ENCODE measurements at regions not wholly inside any gene's neighbourhood (a gene's known extent, or its start where the extent isn't known, plus 50 kb on each side); places are given as distances from the start of the nearest gene placed in this dataset.
A peak's percentile ranks its signal among the peaks of the same experiment; 100 is the strongest.

DNA sequence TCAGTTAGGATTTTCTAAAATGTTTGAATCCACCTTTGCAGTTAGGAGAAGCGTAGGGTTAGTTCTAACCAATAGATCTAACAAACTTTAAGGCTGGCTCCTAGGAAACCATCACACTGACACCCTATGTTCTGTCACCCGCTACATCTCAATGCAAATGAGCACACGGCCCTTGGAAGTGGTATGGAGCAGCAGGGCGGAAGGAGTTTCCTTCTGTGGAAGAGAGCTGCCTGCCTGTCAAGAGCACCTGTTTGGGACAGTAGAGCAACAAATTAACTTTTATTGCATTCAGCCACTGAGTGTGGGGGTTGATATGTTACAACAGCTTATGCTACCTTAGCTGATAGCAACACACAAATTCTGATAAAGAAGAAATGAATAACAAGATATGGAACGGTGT is 306.9 kb upstream of the RAB6C start:
- DNase-seq, result peak; percentile 5

DNA sequence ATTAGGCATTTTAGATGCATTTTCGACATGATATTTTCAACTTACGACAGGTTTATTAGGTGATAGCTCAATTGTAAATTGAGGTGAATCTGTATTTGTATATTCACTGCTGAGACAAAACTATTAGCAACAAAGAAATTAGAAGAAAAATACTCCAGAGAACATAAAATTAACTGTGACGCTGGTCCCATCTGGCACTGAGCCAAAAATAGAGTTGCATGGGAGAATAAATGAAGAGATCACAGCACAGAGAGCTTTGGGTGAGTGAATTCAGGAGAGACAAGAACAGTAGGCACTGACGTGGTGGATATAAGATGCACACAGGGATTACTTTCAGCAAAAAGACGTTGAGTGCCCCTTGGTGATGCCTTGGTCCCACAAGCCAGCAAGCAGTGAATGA is 306.2 kb upstream of the RAB6C start:
- DNase-seq, result peak; percentile 13

DNA sequence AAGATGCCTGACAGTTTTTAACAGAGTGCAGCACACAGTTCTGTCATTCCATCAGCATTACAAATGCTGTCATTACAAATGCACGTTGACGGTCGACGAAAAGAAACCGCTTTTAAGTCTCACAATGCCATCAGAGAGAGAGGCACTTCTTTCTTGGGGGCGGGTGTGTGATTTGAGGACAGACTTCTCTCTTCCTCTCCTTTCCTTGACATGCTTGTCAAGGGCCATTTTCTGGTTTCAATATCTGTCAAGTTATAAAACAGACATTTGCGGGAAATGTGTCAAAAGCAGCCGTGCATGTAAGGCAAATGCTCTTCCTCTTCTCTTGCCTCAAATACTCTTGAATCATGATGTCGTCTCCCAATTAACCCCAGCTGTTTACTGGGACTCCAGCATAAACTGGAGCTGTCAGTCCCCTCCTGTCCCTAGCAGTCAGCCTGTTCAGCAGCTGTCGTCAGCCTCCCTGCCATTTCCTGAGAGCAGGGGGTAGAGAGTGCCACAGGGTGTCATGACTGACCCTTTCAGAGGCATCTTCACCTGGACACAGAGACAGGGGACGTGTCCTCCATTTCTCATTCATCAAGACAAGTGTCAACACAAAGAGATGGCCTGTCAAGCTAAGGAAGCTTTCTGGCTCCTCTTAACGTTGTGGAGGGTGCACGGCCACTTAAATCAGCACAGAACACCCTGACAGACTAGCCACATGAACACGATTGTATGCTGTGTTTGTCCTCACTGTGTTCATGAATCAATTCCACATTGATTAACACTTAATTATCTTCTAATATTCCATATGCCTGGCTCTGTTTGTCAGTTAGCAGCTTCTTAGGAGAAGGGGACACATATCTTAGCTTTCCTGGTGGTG is 305.4 kb upstream of the RAB6C start:
- DNase-seq, result peak; percentile 65

DNA sequence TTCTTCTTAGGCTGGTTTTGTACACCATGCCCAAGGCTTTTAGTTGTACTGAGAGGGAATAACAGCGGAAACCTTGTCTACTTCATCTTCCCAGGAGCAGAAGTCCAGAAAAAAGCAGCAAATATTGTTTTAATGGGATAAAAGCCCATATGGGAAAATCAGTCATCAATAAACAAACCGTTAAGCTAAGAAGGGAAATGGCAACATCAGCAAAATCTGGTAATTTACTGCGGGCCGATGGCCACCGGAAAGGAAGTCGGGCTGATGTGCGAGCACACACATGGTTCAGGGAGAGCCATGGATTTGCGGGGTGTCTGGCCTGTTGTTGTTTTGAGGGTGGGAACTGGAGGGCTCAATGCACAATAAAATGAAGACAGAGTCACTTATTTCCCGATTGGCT is 300.7 kb upstream of the RAB6C start:
- DNase-seq, result no peak

DNA sequence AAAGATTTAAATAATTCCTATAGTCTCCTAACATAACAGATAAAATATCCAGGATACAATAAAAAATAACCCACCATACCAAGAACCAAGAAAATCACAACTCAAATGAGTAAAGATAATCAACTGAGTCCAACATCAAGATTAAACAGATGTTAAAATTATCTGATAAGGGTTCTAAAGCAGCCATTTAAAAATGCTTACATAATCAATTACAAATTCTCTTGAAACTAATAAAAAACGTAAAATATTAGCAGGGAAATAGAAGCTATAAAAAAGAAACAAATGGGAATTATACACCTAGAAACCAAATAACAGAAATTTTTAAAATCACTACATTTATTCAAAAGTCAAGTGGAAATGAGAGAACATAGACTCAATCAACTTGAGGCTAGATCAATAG is 297.7 kb upstream of the RAB6C start:
- DNase-seq, result no peak

DNA sequence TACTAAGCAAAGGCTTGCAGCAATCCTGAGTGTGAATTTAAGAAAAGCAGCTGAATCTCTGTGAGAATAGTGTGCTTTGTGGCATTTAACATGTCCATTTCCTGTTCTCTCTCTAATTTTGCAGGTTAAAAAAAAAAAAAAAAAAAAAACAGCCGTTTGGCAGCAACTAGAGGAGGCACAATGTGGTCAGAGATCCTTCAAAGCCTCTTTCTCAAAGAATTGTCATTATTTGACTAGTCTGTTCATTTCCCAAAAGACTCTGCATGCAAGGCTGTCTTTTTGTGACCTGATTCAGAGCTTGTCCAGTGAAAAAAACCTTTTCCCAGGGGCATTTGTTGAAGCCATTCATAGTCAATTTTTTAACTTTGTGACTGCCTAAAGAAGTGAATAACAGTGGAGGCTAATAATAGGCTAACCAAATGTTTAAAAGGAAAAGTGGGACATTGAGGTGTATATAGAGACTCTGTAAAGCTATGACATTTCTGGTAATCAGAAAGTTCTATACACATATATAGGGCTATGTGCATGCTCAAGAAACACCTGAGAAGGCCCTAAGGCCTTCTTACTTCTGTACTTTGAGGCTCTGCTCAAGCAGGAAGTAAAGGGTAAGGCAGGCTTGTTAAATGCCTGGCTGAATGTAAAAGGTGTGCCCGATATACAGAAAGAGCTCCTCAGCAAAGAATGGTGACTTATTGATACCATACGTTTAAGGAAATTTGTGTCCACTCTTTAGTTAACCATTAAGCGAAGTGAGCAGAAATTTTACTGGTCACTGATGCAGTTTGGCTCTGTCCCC is 289.6 kb upstream of the RAB6C start:
- no peak for DNase-seq

DNA sequence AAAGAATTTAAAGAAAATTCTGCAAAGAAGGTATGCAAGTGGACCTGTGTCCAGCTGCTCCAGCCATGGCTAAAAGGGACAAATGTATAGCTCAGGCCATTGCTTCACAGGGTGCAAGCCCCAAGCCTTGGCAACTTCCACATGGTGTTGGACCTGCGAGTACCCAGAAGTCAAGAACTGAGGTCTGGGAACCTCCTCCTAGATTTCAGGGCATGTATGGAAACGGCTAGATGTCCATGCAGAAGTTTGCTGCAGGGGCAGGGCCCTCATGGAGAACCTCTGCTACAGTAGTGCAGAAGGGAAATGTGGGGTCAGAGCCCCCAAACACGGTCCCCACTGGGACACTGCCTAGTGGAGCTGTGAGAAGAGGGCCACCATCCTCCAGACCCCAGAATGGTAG is 284.0 kb upstream of the RAB6C start:
- DNase-seq, result no peak

DNA sequence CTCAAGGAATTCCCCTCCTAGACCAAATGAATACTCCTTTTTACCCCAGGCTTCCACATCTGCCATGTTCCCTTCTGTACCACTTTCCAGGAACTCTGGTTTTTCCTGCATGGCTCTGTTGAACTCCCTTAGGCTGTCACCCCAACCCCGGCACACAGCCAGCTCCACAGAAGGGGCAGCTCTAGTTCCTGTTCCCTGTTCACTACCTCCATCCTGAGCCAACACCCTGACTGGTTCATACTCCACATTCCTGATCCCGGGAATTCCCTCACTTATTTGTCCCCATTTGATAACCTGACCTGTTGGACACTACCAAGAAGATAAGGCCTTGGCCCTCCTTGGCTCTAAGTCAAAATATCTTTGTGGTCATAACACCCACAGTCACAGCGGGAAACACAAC is 280.9 kb upstream of the RAB6C start:
- no peak for DNase-seq

DNA sequence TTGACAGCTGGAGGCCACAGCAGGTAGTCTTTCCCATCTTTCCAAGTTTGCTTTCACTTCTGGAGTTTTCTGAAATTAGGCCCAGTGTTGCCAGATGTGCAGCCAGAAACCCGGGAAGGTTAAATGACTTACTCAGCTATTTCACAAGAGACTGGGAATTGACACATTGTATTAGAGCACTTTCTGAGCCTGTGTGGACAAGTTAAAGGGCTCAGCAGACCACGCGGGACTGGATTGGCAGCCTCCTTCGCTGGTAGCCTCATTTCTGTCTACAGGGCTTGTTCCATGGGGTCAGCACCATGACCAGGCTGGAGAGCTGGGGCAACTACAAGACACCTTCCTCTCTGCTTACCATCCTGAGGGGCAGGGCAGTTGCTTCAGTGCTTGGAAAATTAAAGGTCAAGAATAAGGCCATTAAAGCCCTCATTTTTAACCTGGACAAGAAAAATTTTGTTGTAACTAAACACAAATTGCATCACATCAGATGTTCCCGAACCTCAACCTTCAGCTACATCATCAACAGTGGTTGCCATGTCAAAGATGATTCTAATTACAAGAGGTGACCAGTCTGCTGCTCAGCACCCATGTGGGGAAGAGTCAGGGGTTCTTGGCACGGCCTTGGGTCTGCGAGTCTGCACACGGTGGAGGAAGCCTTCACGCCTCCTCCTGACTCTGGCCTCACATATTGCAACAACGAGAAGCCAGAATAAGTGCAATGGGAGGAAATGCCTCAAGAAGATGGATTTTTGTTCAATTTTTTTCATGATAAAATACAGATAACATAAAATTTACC is 279.5 kb upstream of the RAB6C start:
- no peak for DNase-seq

DNA sequence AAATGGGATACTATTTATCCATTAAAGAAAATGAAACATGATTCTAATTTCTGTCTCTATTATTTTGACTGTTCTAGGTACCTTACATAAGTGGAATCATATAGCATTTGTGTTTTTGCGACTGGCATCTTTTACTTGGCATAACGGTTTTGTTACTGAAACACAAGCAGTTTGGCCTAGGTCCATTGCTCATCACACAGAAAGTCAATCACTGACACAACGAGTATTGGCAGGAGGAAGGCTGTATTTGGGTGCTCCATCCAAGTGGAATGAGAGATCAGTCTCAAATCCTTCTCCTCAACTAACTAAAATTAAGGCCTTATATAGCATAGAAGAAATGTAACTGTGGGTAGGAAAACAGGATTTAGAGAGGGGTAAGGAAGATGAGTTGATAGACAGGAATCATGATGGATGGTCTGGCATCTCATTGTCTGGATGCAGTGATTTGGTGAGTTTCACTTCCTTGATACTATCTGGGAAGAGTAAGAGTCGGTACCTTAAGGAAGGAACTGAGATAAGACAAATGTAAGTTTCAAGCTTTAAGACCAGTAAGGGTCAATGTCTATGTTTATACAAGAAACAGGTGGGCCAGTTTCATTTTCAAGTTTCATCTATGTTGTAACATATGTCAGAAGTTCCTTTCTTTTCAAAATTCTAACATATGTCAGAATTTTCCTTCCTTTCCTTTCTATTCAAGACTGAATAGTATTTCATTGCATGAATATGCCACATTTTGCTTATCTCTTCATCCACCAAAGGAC is 276.9 kb upstream of the RAB6C start:
- no peak for DNase-seq

DNA sequence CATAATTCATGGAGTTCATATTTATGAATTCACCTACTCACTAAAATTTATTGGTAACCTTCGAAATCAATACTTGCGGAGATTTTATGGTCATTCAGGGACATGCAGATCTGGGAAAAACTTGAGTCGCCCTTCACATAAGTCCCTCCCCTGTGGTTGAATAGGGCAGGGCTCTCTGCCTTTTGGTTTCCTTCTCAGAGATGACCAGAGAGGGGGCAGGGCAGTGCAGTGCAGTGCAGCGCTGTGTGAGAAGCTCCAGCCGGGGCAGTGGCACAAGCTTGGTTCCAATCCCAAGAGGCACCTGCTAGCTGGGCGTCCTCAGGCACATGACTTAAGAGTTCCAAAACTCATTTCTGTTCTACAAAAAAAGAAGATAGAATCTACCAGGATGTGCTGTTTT is 274.4 kb upstream of the RAB6C start:
- DNase-seq, result no peak

DNA sequence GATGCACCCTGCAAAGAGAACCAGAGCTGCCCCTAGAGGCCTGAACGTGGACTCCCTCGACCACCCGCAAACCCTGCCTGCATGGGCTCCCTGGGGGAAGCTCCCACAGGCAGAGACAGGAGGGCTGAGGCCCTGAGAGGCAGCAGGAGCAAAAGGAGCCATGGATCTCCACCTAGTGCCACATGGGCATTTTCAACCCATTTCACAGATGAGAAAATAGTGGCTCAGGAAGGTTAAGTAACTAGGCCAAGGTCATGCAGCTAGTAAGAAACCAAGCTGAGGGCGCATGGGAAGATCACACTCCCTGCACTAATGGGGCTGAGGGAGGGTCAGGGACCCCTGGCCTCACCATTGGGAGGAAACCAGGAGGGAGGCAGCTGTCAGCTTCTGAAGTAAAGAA is 271.7 kb upstream of the RAB6C start:
- DNase-seq, result no peak

DNA sequence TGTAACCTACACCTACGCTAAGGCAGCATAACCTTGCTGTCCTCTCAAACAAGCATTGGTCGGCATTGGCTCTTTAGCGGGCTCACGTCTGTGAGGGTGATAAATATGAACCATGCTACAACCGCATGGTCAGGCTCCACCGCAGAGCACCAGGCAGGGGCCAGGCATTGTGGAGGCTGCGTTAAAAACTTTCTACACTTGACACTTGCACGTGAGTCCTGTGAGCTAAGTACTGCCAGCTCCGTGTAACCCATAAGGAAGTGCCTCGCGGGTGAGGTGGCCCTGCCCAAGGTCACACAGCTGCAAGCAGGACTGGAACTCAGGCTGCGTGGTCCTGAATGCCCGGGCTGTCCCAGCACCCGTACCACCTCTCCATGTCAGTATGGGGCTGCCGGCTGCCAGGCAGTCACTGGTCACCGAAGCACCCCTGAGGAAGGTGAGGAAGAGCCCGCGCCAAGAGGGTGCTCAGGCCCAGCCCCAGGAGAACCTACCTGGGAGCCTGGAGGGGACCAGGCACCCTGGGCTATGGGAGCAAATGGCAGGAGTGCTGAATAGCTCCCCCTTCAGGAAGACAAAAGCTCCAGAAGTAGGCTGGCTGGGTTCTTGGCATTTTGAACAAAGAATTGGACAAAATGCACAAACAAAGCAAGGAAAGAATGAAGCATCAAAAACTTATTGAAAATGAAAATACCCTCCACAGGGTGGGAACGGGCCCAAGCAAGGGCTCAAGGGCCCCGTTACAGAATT is 271.1 kb upstream of the RAB6C start:
- no peak for DNase-seq

DNA sequence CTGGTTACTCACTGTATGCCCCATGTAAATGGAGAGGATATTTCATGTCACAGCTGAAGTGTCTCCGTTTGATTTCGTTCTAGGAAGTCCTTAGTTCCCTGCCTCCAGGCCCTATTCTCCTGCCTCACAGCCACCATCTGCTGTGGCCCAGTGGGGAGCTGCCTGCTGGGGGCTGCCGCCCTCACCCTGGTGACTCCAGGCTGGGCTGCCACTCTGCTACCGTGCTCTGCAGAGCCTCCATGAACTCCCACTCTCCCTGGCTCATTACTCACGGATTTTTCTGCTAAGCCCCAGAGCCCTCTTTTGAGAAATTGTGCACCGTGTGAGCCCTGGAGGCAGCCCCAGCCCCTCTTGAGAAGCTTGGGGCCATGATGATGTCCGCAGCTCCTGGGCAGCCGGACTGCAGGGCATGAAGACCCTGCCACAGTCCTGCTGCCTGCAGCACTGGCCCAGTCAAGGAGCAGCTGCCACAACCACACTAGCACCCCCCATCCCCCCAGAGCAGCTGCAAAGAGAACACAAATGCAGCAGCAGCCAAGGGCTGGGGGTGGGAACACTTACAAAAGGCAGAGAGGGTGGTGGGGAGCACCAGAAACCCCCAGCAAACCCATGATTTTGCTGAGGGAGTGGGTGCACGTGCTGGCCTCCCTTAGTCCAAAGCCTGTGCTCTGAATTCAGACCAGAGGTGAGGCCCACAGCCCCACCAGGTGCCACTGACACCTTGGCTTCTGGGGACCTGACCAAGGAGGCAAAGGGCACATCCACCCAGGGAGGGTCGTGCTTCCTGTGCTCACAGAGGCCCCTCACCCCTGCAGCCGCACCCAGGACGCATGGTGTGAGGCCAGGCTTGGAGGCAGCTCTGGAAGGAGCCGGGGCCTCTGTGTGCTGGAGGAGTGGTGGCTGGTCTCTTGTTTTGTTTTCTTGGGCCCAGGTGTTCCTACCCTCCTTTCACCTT is 270.2 kb upstream of the RAB6C start:
- peak; percentile 80 for DNase-seq

DNA sequence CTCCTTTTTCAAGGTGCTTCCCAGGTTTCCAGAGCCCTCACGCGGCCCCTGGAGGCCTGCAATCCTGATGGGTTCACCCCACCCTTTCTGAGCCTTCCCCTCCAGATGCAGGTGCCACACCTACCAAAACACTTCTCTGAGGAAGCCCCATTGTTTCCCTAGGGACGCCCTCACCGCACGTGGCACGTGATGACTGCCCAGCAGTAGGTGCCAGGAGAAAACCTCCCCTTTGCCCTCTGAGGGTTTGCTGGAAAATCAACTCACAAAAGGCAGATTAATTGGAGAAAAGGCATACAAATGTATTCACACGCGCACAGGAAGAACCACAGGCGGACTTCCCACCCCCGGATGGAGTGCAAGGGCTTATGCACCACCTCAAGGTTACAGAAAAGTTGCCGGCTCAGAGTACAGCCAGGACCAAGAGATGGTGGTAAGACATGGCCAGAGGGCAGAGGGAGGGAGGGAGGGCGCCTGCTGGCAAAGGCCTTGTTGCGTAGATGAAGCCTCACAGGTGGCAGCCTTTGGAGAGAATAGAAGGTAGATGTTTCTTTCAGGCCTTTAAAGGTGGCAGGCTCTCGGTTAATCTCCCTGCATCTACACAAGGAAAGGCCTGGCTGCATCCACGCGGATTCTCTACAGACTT is 269.4 kb upstream of the RAB6C start:
- no peak for DNase-seq

DNA sequence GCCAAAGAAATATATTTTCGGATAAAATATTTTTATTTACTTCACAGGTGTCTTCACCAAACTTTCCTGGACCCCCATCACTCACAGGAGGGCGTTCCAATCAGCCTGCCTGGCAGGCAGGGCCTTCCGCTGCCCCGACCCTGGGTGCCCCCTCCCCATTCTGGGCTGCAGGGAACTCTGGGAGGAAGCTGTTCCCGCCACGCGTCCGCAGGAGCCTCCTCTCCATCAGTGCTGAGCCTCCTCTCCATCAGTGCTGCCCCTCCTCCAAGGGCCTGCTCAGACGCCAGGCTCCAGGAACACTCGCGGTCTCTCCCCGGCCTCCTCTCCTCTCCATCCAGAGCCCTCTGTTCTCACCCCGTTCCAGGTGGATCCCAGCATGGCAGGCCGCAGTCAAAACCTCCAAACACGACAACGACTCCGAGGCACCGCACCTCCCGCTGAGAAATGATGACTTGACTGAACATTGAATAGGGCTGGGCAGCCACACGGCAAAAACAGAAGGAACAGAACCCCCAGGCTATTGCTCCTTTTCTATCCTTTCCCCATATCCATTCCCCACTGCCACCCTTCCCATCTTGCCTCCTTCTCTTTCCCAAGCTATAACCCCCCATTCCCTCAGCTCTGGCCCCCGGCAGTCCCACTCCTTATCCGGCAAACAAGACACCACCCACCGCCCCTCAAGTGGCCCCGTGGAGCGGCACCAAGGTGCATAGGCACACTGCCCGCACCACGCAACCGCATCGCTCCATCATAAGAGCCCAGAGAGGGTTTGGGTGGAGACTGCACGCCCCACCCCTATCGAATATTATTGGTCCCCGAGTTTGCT is 268.6 kb upstream of the RAB6C start:
- no peak for DNase-seq

DNA sequence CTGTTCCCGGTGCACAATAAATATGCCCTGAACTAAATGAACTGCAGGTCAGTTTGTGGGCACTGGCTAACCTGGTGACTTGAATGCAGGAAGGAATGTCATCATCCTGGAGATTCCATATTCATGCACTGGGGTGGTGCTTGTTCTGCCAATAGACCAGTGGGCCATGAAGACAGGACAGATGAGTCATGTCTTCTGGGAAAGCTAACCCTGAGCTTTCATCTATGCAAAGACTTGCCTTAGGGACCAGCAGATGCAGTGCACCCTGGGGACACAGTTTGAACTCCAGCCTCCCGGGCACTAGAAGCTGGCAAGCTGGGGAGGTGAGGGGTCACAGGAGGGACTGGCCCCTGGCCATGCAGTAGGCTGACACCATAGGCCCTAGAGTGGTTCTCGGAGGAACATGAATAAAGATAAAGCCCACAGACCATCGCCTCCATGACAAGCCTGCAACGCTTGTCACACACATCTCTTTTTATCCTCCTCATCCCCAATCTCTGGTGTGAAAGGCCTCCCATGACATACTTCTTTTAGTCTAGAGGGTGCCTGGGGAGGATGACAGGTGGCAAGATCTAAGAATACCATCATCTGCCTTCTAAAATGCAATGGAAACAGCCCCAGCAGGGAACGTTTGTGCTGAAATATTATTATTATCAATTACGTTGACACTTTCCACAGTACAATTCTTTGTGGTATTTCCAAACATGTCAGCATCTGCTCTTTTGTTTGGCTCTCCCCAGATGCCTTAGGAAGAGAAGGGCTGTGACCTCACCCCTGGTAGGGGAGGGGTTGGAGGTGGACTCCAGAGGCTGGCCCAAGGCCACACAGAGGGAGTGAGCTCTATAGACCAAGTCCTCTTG is 267.4 kb upstream of the RAB6C start:
- no peak for DNase-seq

DNA sequence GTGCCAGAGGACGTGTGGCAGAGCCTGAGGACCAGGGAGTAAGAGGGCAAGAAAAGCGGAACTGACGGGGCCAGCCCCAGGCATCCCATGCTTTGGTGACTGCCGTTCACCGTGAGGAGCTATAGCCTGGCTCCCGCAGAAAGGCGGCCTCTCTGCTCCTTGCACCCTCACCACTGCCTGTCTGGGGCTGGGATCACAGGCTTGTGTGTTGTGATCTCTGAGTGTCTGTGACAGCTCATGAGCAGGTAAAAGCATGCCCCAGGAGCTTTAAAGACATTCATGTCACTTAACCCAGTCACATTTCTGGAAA is 266.8 kb upstream of the RAB6C start:
- no peak for DNase-seq

All from tongue (tissue), 1 donor.